H1 (cell line): ENCODE measurements at regions not wholly inside any gene's neighbourhood (a gene's known extent, or its start where the extent isn't known, plus 50 kb on each side); places are given as distances from the start of the nearest gene placed in this dataset.

Experiments
- CTCF ChIA-PET: fragments of 300-600 bp; sonication (Branson Sonifier 250); formaldehyde crosslinking; loops from one replicate; lab custom pipeline; 2021; ENCODE audit not compliant: partially characterized antibody; lab: Charles Lee
- POLR2A ChIA-PET: fragments of 300-600 bp; sonication (Branson Sonifier 250); formaldehyde crosslinking; loops from one replicate; lab custom pipeline; 2021; ENCODE audit warnings: inconsistent platforms; ENCODE audit not compliant: partially characterized antibody; lab: Charles Lee
- DNase-seq, 2 experiments: peaks; one replicate each; pipeline versions ENCODE4 v3.0.0 to v3.0.0-alpha.2; 2010 to 2022; ENCODE audit warnings: low spot score in 2 of 2, low read depth in 1 of 2, mixed read lengths in 1 of 2
- FAIRE-seq: peaks from 2 replicates; lab custom pipeline; 2011; peaks lifted over from hg19 to GRCh38; lab: Jason Lieb, UNC
- H2AFZ ChIP-seq: 2 replicates; pipeline ENCODE4 v1.8.1; 2012; ENCODE audit warnings: low read length, inconsistent platforms
- H2AK5ac ChIP-seq: 2 replicates; pipeline ENCODE4 v1.6.1; 2013; ENCODE audit warnings: low read depth, low read length
- H2BK120ac ChIP-seq: replicated peaks from 2 replicates; pipeline ENCODE3; 2013; ENCODE audit warnings: low read depth, low read length, inconsistent platforms
- H2BK12ac ChIP-seq: 2 replicates; pipeline ENCODE4 v1.6.1; 2013; ENCODE audit warnings: low read depth, low read length
- H2BK15ac ChIP-seq: 2 replicates; pipeline ENCODE4 v1.6.1; 2013; ENCODE audit warnings: low read length
- H2BK20ac ChIP-seq: 2 replicates; pipeline ENCODE4 v1.6.1; 2013; ENCODE audit warnings: low read length
- H2BK5ac ChIP-seq: 2 replicates; pipeline ENCODE4 v1.6.1; 2013; ENCODE audit warnings: low read depth, low read length
- H3K14ac ChIP-seq: 2 replicates; pipeline ENCODE4 v1.6.1; 2013; ENCODE audit warnings: inconsistent platforms; ENCODE audit not compliant: insufficient read length
- H3K18ac ChIP-seq: 2 replicates; pipeline ENCODE4 v1.6.1; 2013; ENCODE audit warnings: low read length; ENCODE audit errors: extremely low read depth
- H3K23ac ChIP-seq: 2 replicates; pipeline ENCODE4 v1.6.1; 2013; ENCODE audit warnings: inconsistent platforms; ENCODE audit not compliant: insufficient read length
- H3K23me2 ChIP-seq: 2 replicates; pipeline ENCODE4 v1.6.1; 2013; ENCODE audit warnings: low read depth, low read length
- H3K27ac ChIP-seq: 2 replicates; pipeline ENCODE4 v1.6.1; 2011; ENCODE audit warnings: low read depth, low read length, inconsistent platforms
- H3K27me3 ChIP-seq, 4 experiments: replicated peaks in 1 of 4; 1 replicate in 1 of 4; 2 replicates in 3 of 4; pipeline versions ENCODE4 v1.6.1 to v1.8.1; 2011 to 2013; ENCODE audit warnings: low read length in 3 of 4, mild to moderate bottlenecking in 3 of 4, inconsistent platforms in 2 of 4, mixed read lengths in 2 of 4, moderate library complexity in 1 of 4; ENCODE audit not compliant: control insufficient read depth in 3 of 4, insufficient read depth in 3 of 4; ENCODE audit errors: extremely low read depth in 1 of 4
- H3K36me3 ChIP-seq, 4 experiments: 2 replicates each; pipeline versions ENCODE4 v1.6.1 to v1.8.1; 2011 to 2013; ENCODE audit warnings: mild to moderate bottlenecking in 4 of 4, low read length in 3 of 4, moderate library complexity in 2 of 4, control low read depth in 1 of 4, inconsistent platforms in 1 of 4; ENCODE audit not compliant: insufficient read depth in 4 of 4, control insufficient read depth in 2 of 4
- H3K4ac ChIP-seq: replicated peaks from 2 replicates; pipeline ENCODE3; 2013; ENCODE audit warnings: low read length, low read depth, mixed read lengths, inconsistent platforms; ENCODE audit not compliant: insufficient read length
- H3K4me1 ChIP-seq, 4 experiments: replicated peaks in 1 of 4; 1 replicate in 1 of 4; 2 replicates in 3 of 4; pipeline versions ENCODE4 v1.6.1 to v1.8.1; 2011 to 2013; ENCODE audit warnings: low read length in 3 of 4, inconsistent platforms in 2 of 4, mixed read lengths in 1 of 4; ENCODE audit not compliant: insufficient read depth in 4 of 4, control insufficient read depth in 3 of 4
- H3K4me2 ChIP-seq, 2 experiments: 2 replicates each; pipeline versions ENCODE4 v1.6.1 to v1.8.1; 2011 to 2013; ENCODE audit warnings: low read depth in 2 of 2, low read length in 2 of 2, control low read depth in 1 of 2, inconsistent platforms in 1 of 2, mild to moderate bottlenecking in 1 of 2; ENCODE audit not compliant: insufficient read depth in 1 of 2
- H3K4me3 ChIP-seq, 4 experiments: fragments of 200-600, 300-600 bp in 1 of 4; sonication (generic), shearing (Covaris generic), sonication (Bioruptor Twin) in 1 of 4; 2 replicates each; pipeline versions ENCODE4 v1.5.1 to v1.8.1; 2011 to 2016; ENCODE audit warnings: low read length in 4 of 4, low read depth in 3 of 4, control low read depth in 2 of 4, inconsistent platforms in 2 of 4, mild to moderate bottlenecking in 2 of 4, mixed read lengths in 1 of 4, moderate library complexity in 1 of 4; ENCODE audit not compliant: insufficient read depth in 2 of 4; ENCODE audit errors: extremely low read depth in 1 of 4
- H3K56ac ChIP-seq: replicated peaks from 2 replicates; pipeline ENCODE3; 2013; ENCODE audit warnings: low read depth, mild to moderate bottlenecking, mixed read lengths, low read length, inconsistent platforms; ENCODE audit not compliant: insufficient read length
- H3K79me1 ChIP-seq: 2 replicates; pipeline ENCODE4 v1.6.1; 2013; ENCODE audit warnings: low read depth, low read length, control low read depth
- H3K79me2 ChIP-seq, 2 experiments: 2 replicates each; pipeline versions ENCODE4 v1.6.1 to v1.8.1; 2012 to 2013; ENCODE audit warnings: low read length in 2 of 2, mild to moderate bottlenecking in 2 of 2, inconsistent platforms in 1 of 2; ENCODE audit not compliant: insufficient read depth in 2 of 2, control insufficient read depth in 1 of 2
- H3K9ac ChIP-seq, 4 experiments: replicated peaks in 1 of 4; 1 replicate in 1 of 4; 2 replicates in 3 of 4; pipeline versions ENCODE4 v1.6.1 to v1.8.1; 2011 to 2013; ENCODE audit warnings: low read depth in 3 of 4, low read length in 3 of 4, control low read depth in 2 of 4, mild to moderate bottlenecking in 2 of 4, moderate library complexity in 2 of 4, inconsistent platforms in 1 of 4; ENCODE audit errors: extremely low read depth in 1 of 4
- H3K9me3 ChIP-seq, 2 experiments: 2 replicates each; pipeline versions ENCODE4 v1.6.1 to v1.8.1; 2012 to 2013; ENCODE audit warnings: mild to moderate bottlenecking in 2 of 2, moderate library complexity in 2 of 2, control low read depth in 1 of 2, inconsistent platforms in 1 of 2, low read depth in 1 of 2, low read length in 1 of 2, mixed read lengths in 1 of 2; ENCODE audit not compliant: insufficient read depth in 2 of 2
- H4K20me1 ChIP-seq, 2 experiments: replicated peaks in 1 of 2; 2 replicates each; pipeline versions ENCODE3 to v1.8.1; 2011 to 2013; ENCODE audit warnings: inconsistent platforms in 2 of 2, low read length in 2 of 2, mild to moderate bottlenecking in 1 of 2; ENCODE audit not compliant: insufficient read depth in 2 of 2, control insufficient read depth in 1 of 2
- H4K5ac ChIP-seq: 2 replicates; pipeline ENCODE4 v1.6.1; 2013; ENCODE audit warnings: low read length, low read depth, mixed read lengths, inconsistent platforms; ENCODE audit not compliant: insufficient read length
- H4K8ac ChIP-seq: 2 replicates; pipeline ENCODE4 v1.8.0; 2013; ENCODE audit warnings: mild to moderate bottlenecking, moderate library complexity, low read length, inconsistent platforms; ENCODE audit not compliant: insufficient read depth; ENCODE audit errors: extremely low read depth
- H4K91ac ChIP-seq: replicated peaks from 2 replicates; pipeline ENCODE3; 2013; ENCODE audit warnings: low read length, mixed read lengths, inconsistent platforms; ENCODE audit not compliant: insufficient read length
- ATF2 ChIP-seq: IDR thresholded peaks from 2 replicates; pipeline ENCODE4 v1.6.1; 2012; ENCODE audit warnings: low read length, inconsistent platforms
- CEBPB ChIP-seq: IDR thresholded peaks from 2 replicates; pipeline ENCODE4 v1.6.1; 2012; ENCODE audit warnings: low read depth, low read length
- POU5F1 ChIP-seq: IDR thresholded peaks from 2 replicates; pipeline ENCODE4 v1.6.1; 2011; ENCODE audit warnings: low read depth, mild to moderate bottlenecking, low read length, moderate library complexity
- SIRT6 ChIP-seq: IDR thresholded peaks from one replicate; pipeline ENCODE4 v1.7.1; 2012; ENCODE audit warnings: low read length, inconsistent platforms
- SP2 ChIP-seq: IDR thresholded peaks from 2 replicates; pipeline ENCODE4 v1.6.1; 2012; ENCODE audit warnings: mild to moderate bottlenecking, low read length, inconsistent platforms
- SRF ChIP-seq: IDR thresholded peaks from 2 replicates; pipeline ENCODE4 v1.6.1; 2011; ENCODE audit warnings: mild to moderate bottlenecking, low read depth, low read length, moderate library complexity
- SUZ12 ChIP-seq: fragments of 200-600 bp; sonication (generic); IDR thresholded peaks from 2 replicates; pipeline ENCODE4 v1.6.1; 2012; ENCODE audit warnings: mild to moderate bottlenecking, inconsistent platforms, low read length, moderate library complexity, mixed read lengths
- TAF1 ChIP-seq: IDR thresholded peaks from 2 replicates; pipeline ENCODE4 v1.6.1; 2011; ENCODE audit warnings: mild to moderate bottlenecking, low read depth, low read length
- WGBS, 2 experiments: shearing (Covaris generic) in 1 of 2; methylation state at CpG; one replicate each; pipeline versions ENCODE4 v1.1.6 to v1.1.7; 2013 to 2015; ENCODE audit warnings: low lambda C conversion rate in 2 of 2, mixed read lengths in 2 of 2, inconsistent platforms in 1 of 2, low coverage in 1 of 2, missing lambda C conversion rate in 1 of 2; ENCODE audit not compliant: insufficient replicate concordance in 2 of 2, insufficient coverage in 1 of 2, insufficient read length in 1 of 2; ENCODE audit errors: extremely low coverage in 1 of 2, missing lambda C conversion rate in 1 of 2; 5-methylcytosine and 5-hydroxymethylcytosine counted together

- H4K91ac ChIP-seq = no peak overlapping the region
- no peak overlapping the region for H4K8ac ChIP-seq
- no peak overlapping the region for H2AFZ ChIP-seq
- no peak overlapping the region for H3K4me3 ChIP-seq
- H3K23me2 ChIP-seq = no peaks in the 10 kb centered on the region
- H3K27me3 ChIP-seq = no peaks in the 10 kb centered on the region
- ChIA-PET CTCF (no interaction called here), POLR2A (no interaction called here)
- no peak overlapping the region for H2AK5ac ChIP-seq
- H3K4ac ChIP-seq = no peak overlapping the region
- no peak overlapping the region for H3K56ac ChIP-seq
- H2BK20ac ChIP-seq = no peak overlapping the region
- no peaks in the 10 kb centered on the region for H3K36me3 ChIP-seq
- no peak overlapping the region for H2BK5ac ChIP-seq
- no peak overlapping the region for H3K18ac ChIP-seq
- H4K20me1 ChIP-seq = no peaks in the 10 kb centered on the region
- no peak overlapping the region for H2BK120ac ChIP-seq
- no peaks in the 10 kb centered on the region for H3K79me1 ChIP-seq
- no peaks in the 10 kb centered on the region for H3K79me2 ChIP-seq
- no peak overlapping the region for H3K27ac ChIP-seq
- H3K14ac ChIP-seq = no peak overlapping the region
- DNase-seq = no peak
- WGBS, 2 experiments = 95% methylated on average over 2 of the region's 2 CpGs; no CpG with 5 or more reads in 1 of the 2 experiments
- H3K9ac ChIP-seq = no peak overlapping the region
- no peaks in the 10 kb centered on the region for H3K4me1 ChIP-seq
- no peak overlapping the region for H3K23ac ChIP-seq
- H3K4me2 ChIP-seq = no peak overlapping the region
- H2BK12ac ChIP-seq = no peak overlapping the region
- H4K5ac ChIP-seq = no peak overlapping the region
- TF ChIP-seq SUZ12 (no peak), TAF1 (no peak), SP2 (no peak), SRF (no peak), POU5F1 (no peak), ATF2 (no peak), SIRT6 (no peak), CEBPB (no peak)
- TF ChIP-seq, all 59 proteins: peak for 0
- H2BK15ac ChIP-seq = no peak overlapping the region
- H3K9me3 ChIP-seq = no peaks in the 10 kb centered on the region
- FAIRE-seq = no peak
Observed at GRCh38 chr4:65738134-65738533, 67.8 kb upstream of the EPHA5 start.
